Mammary epithelial cell (primary cell): ENCODE measurements at regions not wholly inside any gene's neighbourhood (a gene's known extent, or its start where the extent isn't known, plus 50 kb on each side); places are given as distances from the start of the nearest gene placed in this dataset.

Experiments used
- EZH2 ChIP-seq: IDR thresholded peaks from 2 replicates; pipeline ENCODE4 v1.6.1; 2012; ENCODE audit warnings: low read length, inconsistent platforms, borderline replicate concordance
- TF ChIP-seq, protein P1 (sequence below), 2 donors: IDR thresholded peaks in 1 of 2; conservative IDR thresholded peaks in 1 of 2; 2 replicates each; pipeline ENCODE4 v1.5.1; 2011 to 2012; ENCODE audit warnings: inconsistent platforms in 2 of 2, low read length in 2 of 2, mild to moderate bottlenecking in 2 of 2, control low read depth in 1 of 2, low read depth in 1 of 2; ENCODE audit not compliant: insufficient read depth in 1 of 2; ENCODE audit errors: extremely low read depth in 1 of 2

DNA sequence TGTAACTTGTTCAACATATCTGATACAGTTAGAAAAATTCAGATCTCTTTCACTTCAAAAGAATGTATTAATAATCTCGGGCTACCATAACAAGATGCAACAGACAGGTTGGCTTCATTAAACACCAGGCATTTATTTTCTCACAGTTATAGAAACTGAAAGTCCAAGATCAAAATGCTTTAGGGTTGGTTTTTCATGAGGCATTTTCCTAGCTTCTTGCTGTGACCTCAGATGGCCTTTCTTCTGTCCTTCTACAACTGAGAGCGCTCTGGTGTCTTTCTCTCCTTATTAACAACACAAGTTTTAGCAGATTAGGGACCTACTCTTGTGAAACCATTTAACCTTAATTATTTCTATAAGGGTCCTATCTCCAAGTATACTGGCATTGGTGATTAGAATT lies 452.5 kb downstream of the ZNF804A start:
- TF ChIP-seq, protein P1, sequence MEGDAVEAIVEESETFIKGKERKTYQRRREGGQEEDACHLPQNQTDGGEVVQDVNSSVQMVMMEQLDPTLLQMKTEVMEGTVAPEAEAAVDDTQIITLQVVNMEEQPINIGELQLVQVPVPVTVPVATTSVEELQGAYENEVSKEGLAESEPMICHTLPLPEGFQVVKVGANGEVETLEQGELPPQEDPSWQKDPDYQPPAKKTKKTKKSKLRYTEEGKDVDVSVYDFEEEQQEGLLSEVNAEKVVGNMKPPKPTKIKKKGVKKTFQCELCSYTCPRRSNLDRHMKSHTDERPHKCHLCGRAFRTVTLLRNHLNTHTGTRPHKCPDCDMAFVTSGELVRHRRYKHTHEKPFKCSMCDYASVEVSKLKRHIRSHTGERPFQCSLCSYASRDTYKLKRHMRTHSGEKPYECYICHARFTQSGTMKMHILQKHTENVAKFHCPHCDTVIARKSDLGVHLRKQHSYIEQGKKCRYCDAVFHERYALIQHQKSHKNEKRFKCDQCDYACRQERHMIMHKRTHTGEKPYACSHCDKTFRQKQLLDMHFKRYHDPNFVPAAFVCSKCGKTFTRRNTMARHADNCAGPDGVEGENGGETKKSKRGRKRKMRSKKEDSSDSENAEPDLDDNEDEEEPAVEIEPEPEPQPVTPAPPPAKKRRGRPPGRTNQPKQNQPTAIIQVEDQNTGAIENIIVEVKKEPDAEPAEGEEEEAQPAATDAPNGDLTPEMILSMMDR (conservative IDR thresholded peaks at IDR 0.05 in 1 of 2, IDR thresholded peaks at IDR 0.05 in 1 of 2; ENCODE audit: extremely low read depth in 1 of 2, insufficient read depth in 1 of 2, low read depth in 1 of 2, low read length in 2 of 2) = no peak
- TF ChIP-seq EZH2 = no peak
